ENCODE measurements at regions not wholly inside any gene's neighbourhood (a gene's known extent, or its start where the extent isn't known, plus 50 kb on each side); places are given as distances from the start of the nearest gene placed in this dataset.

- no peak for DNase-seq
Measured at GRCh38 chrY:15702131-15702530, 1177.8 kb downstream of the NLGN4Y start.

- DNase-seq, result no peak
Measured at GRCh38 chrY:15704906-15705305, 1180.6 kb downstream of the NLGN4Y start.

- DNase-seq, result peak; percentile 1
Measured at GRCh38 chrY:15749533-15750433, 1225.5 kb downstream of the NLGN4Y start.

GRCh38 chrY:15751001-15751400 is 1226.7 kb downstream of the NLGN4Y start:
- no peak for DNase-seq

- DNase-seq, result no peak
Measured at GRCh38 chrY:15756266-15756665, 1231.9 kb downstream of the NLGN4Y start.

GRCh38 chrY:15773579-15773978 is 1249.2 kb downstream of the NLGN4Y start:
- no peak for DNase-seq

- DNase-seq, result no peak
Measured at GRCh38 chrY:15775880-15776279, 1251.6 kb downstream of the NLGN4Y start.

- no peak for DNase-seq
Measured at GRCh38 chrY:15779891-15780290, 1255.6 kb downstream of the NLGN4Y start.

- no peak for DNase-seq
Measured at GRCh38 chrY:15800021-15800420, 1275.7 kb downstream of the NLGN4Y start.

GRCh38 chrY:15805985-15806384 is 1281.7 kb downstream of the NLGN4Y start:
- no peak for DNase-seq

GRCh38 chrY:15814241-15814640 is 1289.9 kb downstream of the NLGN4Y start:
- no peak for DNase-seq
